HepG2 (cell line): ENCODE measurements at regions not wholly inside any gene's neighbourhood (a gene's known extent, or its start where the extent isn't known, plus 50 kb on each side); places are given as distances from the start of the nearest gene placed in this dataset.

Source experiments
- ATAC-seq: fragments of 200-7000 bp; cut with Tn5 transposase; 3 replicates; pipeline ENCODE4 v1.9.1; 2020; ENCODE audit warnings: mild to moderate bottlenecking, moderate library complexity
- BruUV-seq: library from RNA; stranded (reverse); fragments of 400-500 nt; replicated peaks from 2 replicates; lab custom pipeline; 2021; lab: Mats Ljungman, UMichigan
- CTCF ChIA-PET: fragments of 300-600 bp; formaldehyde crosslinking; extraction: SDS; loops from one replicate; lab custom pipeline; 2021; ENCODE audit warnings: low total read pairs, inconsistent platforms, low intra/inter-chr PET ratio; lab: Yijun Ruan, JAX
- POLR2A ChIA-PET: fragments of 350-600 bp; sonication (Branson Sonifier 250); formaldehyde crosslinking; loops from one replicate; lab custom pipeline; 2020; ENCODE audit warnings: antibody characterized with exemption, inconsistent platforms; lab: Yijun Ruan, JAX
- DNase-seq: peaks from one replicate; pipeline ENCODE4 v3.0.0-alpha.2; 2015; ENCODE audit warnings: low spot score
- FAIRE-seq: peaks from 3 replicates; lab custom pipeline; 2011; peaks lifted over from hg19 to GRCh38; lab: Jason Lieb, UNC
- H2AFZ ChIP-seq: one replicate; pipeline ENCODE4 v1.6.1; 2011; ENCODE audit warnings: low read length, inconsistent platforms
- H3K27ac ChIP-seq: fragments of 300-600 bp; 3 replicates; pipeline ENCODE4 v1.8.0; 2011; ENCODE audit warnings: mixed run types, mild to moderate bottlenecking, mixed read lengths, low read length, inconsistent platforms; ENCODE audit not compliant: insufficient read depth; ENCODE audit errors: extremely low read length
- H3K27me3 ChIP-seq, 2 experiments: fragments of 200-600 bp in 1 of 2; 2 replicates in 1 of 2; 3 replicates in 1 of 2; pipeline versions ENCODE4 v1.6.0 to v1.8.0; 2011; ENCODE audit warnings: low read length in 2 of 2, mild to moderate bottlenecking in 2 of 2, moderate library complexity in 2 of 2, inconsistent platforms in 1 of 2; ENCODE audit not compliant: insufficient read depth in 2 of 2, control insufficient read depth in 1 of 2
- H3K36me3 ChIP-seq, 2 experiments: fragments of 200-600 bp in 1 of 2; replicated peaks in 1 of 2; 2 replicates in 1 of 2; 3 replicates in 1 of 2; pipeline versions ENCODE4 v1.5.1 to v1.8.0; 2011; ENCODE audit warnings: low read length in 2 of 2, inconsistent platforms in 1 of 2; ENCODE audit not compliant: insufficient read depth in 2 of 2, control insufficient read depth in 1 of 2
- H3K4me1 ChIP-seq: 2 replicates; pipeline ENCODE4 v1.5.1; 2012; ENCODE audit warnings: low read length, inconsistent platforms; ENCODE audit not compliant: insufficient read depth
- H3K4me2 ChIP-seq: 2 replicates; pipeline ENCODE4 v1.6.0; 2011; ENCODE audit warnings: low read depth, low read length, inconsistent platforms
- H3K4me3 ChIP-seq, 3 experiments: fragments of 200-600 bp in 1 of 3; sonication (generic), shearing (Covaris generic) in 1 of 3; replicated peaks in 1 of 3; 2 replicates each; pipeline ENCODE4 v1.5.1; 2011 to 2016; ENCODE audit warnings: low read length in 3 of 3, inconsistent platforms in 2 of 3, low read depth in 2 of 3, mild to moderate bottlenecking in 2 of 3, control low read depth in 1 of 3, mixed read lengths in 1 of 3; ENCODE audit not compliant: insufficient read depth in 1 of 3
- H3K79me2 ChIP-seq: one replicate; pipeline ENCODE4 v1.6.1; 2011; ENCODE audit warnings: low read length, inconsistent platforms; ENCODE audit not compliant: insufficient read depth
- H3K9ac ChIP-seq: 2 replicates; pipeline ENCODE4 v1.6.0; 2011; ENCODE audit warnings: mild to moderate bottlenecking, low read depth, low read length, inconsistent platforms; ENCODE audit not compliant: insufficient read depth
- H3K9me3 ChIP-seq: 2 replicates; pipeline ENCODE4 v1.5.1; 2012; ENCODE audit warnings: mild to moderate bottlenecking, low read length
- H4K20me1 ChIP-seq: 2 replicates; pipeline ENCODE4 v1.6.0; 2011; ENCODE audit warnings: inconsistent platforms, mild to moderate bottlenecking, low read length, moderate library complexity; ENCODE audit not compliant: insufficient read depth
- ATF7 ChIP-seq, 2 experiments: fragments of 450-650 bp in 1 of 2; sonication (generic) in 1 of 2; formaldehyde crosslinking in 1 of 2; IDR thresholded peaks; 2 replicates each; pipeline versions ENCODE4 v1.4.0 to v1.6.1; 2016 to 2020; ENCODE audit warnings: antibody characterized with exemption in 1 of 2, mild to moderate bottlenecking in 1 of 2, missing genetic modification reagents in 1 of 2
- EZH2 ChIP-seq: conservative IDR thresholded peaks from 2 replicates; pipeline ENCODE4 v1.6.1; 2012; ENCODE audit warnings: mild to moderate bottlenecking, low read depth, low read length, moderate library complexity
- FIP1L1 ChIP-seq: fragments of 200-400 bp; formaldehyde crosslinking; IDR thresholded peaks from 2 replicates; pipeline ENCODE4 v1.6.1; 2018; ENCODE audit warnings: low read depth, mild to moderate bottlenecking, low read length, moderate library complexity, borderline replicate concordance; ENCODE audit not compliant: insufficient read depth
- JUNB ChIP-seq: sonication (generic); formaldehyde crosslinking; IDR thresholded peaks from 2 replicates; pipeline ENCODE4 v1.8.0; 2022; ENCODE audit warnings: missing genetic modification reagents, mild to moderate bottlenecking, borderline replicate concordance
- MIER3 ChIP-seq: IDR thresholded peaks from 2 replicates; pipeline ENCODE4 v1.6.1; 2016; ENCODE audit warnings: missing compliant biosample characterization, borderline replicate concordance
- NAIF1 ChIP-seq: sonication (generic); formaldehyde crosslinking; IDR thresholded peaks from 2 replicates; pipeline ENCODE4 v1.5.0; 2020; ENCODE audit warnings: mild to moderate bottlenecking, missing genetic modification reagents, borderline replicate concordance
- PCBP2 ChIP-seq: fragments of 200-400 bp; formaldehyde crosslinking; optimal IDR thresholded peaks from 2 replicates; pipeline ENCODE3; 2018; ENCODE audit warnings: low read length, low read depth; ENCODE audit not compliant: poor library complexity, severe bottlenecking
- RARG ChIP-seq: sonication (generic); formaldehyde crosslinking; IDR thresholded peaks from 2 replicates; pipeline ENCODE4 v1.4.0; 2020; ENCODE audit warnings: low read depth, mild to moderate bottlenecking, missing genetic modification reagents
- REXO4 ChIP-seq: sonication (generic); formaldehyde crosslinking; IDR thresholded peaks from 2 replicates; pipeline ENCODE4 v1.8.0; 2022; ENCODE audit warnings: missing genetic modification reagents, mild to moderate bottlenecking, borderline replicate concordance
- SP140L ChIP-seq: sonication (generic); formaldehyde crosslinking; IDR thresholded peaks from 2 replicates; pipeline ENCODE4 v1.4.0; 2020; ENCODE audit warnings: missing genetic modification reagents, borderline replicate concordance
- ZFYVE20 ChIP-seq: sonication (generic); formaldehyde crosslinking; IDR thresholded peaks from 2 replicates; pipeline ENCODE4 v1.8.0; 2023; ENCODE audit warnings: low read depth, mild to moderate bottlenecking, moderate library complexity, missing genetic modification reagents, borderline replicate concordance
- ZNF143 ChIP-seq: sonication (generic); formaldehyde crosslinking; IDR thresholded peaks from 2 replicates; pipeline ENCODE4 v1.4.0; 2020; ENCODE audit warnings: missing genetic modification reagents
- ZNF484 ChIP-seq: sonication (generic); formaldehyde crosslinking; IDR thresholded peaks from 2 replicates; pipeline ENCODE4 v1.5.1; 2020; ENCODE audit warnings: mild to moderate bottlenecking, low read depth, missing genetic modification reagents, borderline replicate concordance
- ZNF570 ChIP-seq: sonication (generic); formaldehyde crosslinking; IDR thresholded peaks from 2 replicates; pipeline ENCODE4 v1.4.0; 2020; ENCODE audit warnings: mild to moderate bottlenecking, missing genetic modification reagents, borderline replicate concordance
- ZNF644 ChIP-seq: IDR thresholded peaks from 2 replicates; pipeline ENCODE4 v1.6.1; 2016; ENCODE audit warnings: low read depth
- WGBS: methylation state at CpG from one replicate; pipeline ENCODE4 v1.1.6; 2017; ENCODE audit warnings: low lambda C conversion rate; 5-methylcytosine and 5-hydroxymethylcytosine counted together
- in situ Hi-C: cut with HindIII; loops from 2 replicates; pipeline ENCODE4 v1.10.0; 2017; ENCODE audit warnings: low pct_unique_long_range_greater_than_20kb; ENCODE audit not compliant: extremely low pct_ligation_motif_present
- intact Hi-C: fragments of 100-400 bp; cut with micrococcal nuclease; formaldehyde crosslinking; loops from one replicate; pipeline ENCODE4 v1.10.0; 2022; ENCODE audit not compliant: unreplicated experiment
- TF ChIP-seq, protein P1 (sequence below): sonication (generic); formaldehyde crosslinking; IDR thresholded peaks from 2 replicates; pipeline ENCODE4 v1.5.1; 2020; ENCODE audit warnings: missing genetic modification reagents, mild to moderate bottlenecking, borderline replicate concordance

DNA sequence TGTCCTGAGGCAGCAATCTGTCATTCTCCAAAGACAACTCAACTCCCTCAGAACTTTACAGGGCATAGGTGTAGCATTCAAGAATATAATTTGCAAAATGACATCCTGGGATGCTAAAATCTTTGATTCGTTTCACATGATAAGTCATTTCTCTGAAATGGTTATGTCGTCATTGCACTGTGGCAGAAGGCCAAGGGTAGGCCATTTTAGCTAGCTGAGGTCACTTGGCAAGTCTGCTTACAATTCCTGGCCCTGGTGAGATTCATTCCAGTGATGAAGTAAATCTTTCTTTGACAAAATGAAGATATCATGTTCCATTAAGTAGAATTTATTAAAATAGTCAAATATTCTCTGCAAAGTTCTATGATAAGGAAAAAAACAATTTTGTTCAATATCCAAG lies 1410.3 kb upstream of the LRRTM1 start:
- H3K27ac ChIP-seq: no peak overlapping the region
- no peaks in the 10 kb centered on the region for H4K20me1 ChIP-seq
- no peak for FAIRE-seq
- no peaks in the 10 kb centered on the region for H3K36me3 ChIP-seq
- TF ChIP-seq ZNF143 (CRISPR knock-in tag) (no peak), ZFYVE20 (CRISPR knock-in tag) (no peak), ZNF484 (no peak), RARG (no peak), ZNF644 (no peak), ATF7 (IDR thresholded peaks at IDR 0.05) (peak; percentile 11; the same call in 1 of the 2 replicates), ATF7 (CRISPR knock-in tag; IDR thresholded peaks at IDR 0.05) (no peak), REXO4 (no peak)
- ATAC-seq: no peak
- BruUV-seq: no TSS peak
- in situ Hi-C loops (no loop called here), intact Hi-C loops (no loop called here)
- H3K9me3 ChIP-seq: peaks cover 93% of the 10 kb centered on the region
- H3K4me3 ChIP-seq: no peak overlapping the region
- no peak for DNase-seq
- no peaks in the 10 kb centered on the region; a peak in 1 of 5 replicates for H3K27me3 ChIP-seq
- H3K9ac ChIP-seq: no peak overlapping the region
- POLR2A ChIA-PET: no interaction called here
- no peak overlapping the region for H2AFZ ChIP-seq
- H3K79me2 ChIP-seq: no peaks in the 10 kb centered on the region
- no peak overlapping the region for H3K4me2 ChIP-seq
- CTCF ChIA-PET: no interaction called here
- no peaks in the 10 kb centered on the region for H3K4me1 ChIP-seq
- WGBS: 2% methylated on average over 2 of the region's 2 CpGs

DNA sequence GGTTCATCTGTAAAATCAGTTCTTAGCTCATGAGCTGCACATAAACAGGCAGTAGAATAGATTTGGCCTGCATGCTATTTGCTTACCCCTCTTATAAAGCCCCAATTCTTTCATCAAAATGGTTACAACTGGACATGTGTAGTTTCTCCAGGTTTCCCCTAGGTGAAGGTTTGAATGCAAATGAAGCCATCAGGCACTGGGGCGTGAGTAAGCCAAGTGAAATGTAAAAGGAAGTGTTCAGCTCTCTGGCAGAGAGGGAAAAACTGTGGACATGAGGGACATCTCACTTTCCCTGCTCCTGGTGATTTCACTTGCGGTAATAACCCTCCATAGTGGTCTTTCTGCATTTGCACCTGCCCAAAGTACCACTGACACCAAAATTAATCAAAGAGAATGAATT lies 1402.3 kb upstream of the LRRTM1 start:
- in situ Hi-C loops (no loop called here), intact Hi-C loops (no loop called here)
- Histone ChIP-seq H3K79me2 (no peaks in the 10 kb centered on the region), H3K4me3 (no peak overlapping the region), H2AFZ (no peak overlapping the region), H3K4me1 (no peaks in the 10 kb centered on the region), H3K36me3 (no peaks in the 10 kb centered on the region), H3K4me2 (no peak overlapping the region), H3K27ac (no peak overlapping the region), H3K27me3 (no peaks in the 10 kb centered on the region), H3K9ac (no peak overlapping the region), H3K9me3 (peaks cover 84% of the 10 kb centered on the region), H4K20me1 (no peaks in the 10 kb centered on the region)
- CTCF ChIA-PET: no interaction called here
- POLR2A ChIA-PET: no interaction called here
- 3% methylated on average over 2 of the region's 2 CpGs for WGBS
- BruUV-seq: no TSS peak
- no peak for DNase-seq
- FAIRE-seq: no peak
- no peak for ATAC-seq
- no peak for TF ChIP-seq SP140L (CRISPR knock-in tag)
- TF ChIP-seq NAIF1: no peak
- no peak for TF ChIP-seq MIER3 (CRISPR knock-in tag)
- TF ChIP-seq, protein P1, sequence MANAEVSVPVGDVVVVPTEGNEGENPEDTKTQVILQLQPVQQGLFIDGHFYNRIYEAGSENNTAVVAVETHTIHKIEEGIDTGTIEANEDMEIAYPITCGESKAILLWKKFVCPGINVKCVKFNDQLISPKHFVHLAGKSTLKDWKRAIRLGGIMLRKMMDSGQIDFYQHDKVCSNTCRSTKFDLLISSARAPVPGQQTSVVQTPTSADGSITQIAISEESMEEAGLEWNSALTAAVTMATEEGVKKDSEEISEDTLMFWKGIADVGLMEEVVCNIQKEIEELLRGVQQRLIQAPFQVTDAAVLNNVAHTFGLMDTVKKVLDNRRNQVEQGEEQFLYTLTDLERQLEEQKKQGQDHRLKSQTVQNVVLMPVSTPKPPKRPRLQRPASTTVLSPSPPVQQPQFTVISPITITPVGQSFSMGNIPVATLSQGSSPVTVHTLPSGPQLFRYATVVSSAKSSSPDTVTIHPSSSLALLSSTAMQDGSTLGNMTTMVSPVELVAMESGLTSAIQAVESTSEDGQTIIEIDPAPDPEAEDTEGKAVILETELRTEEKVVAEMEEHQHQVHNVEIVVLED (CRISPR knock-in tag): no peak
- TF ChIP-seq JUNB (CRISPR knock-in tag): no peak
- no peak for TF ChIP-seq EZH2
- no peak for TF ChIP-seq ZNF570 (CRISPR knock-in tag)
- TF ChIP-seq PCBP2: no peak
- TF ChIP-seq FIP1L1: no peak
